Neuronal stem cell (in vitro differentiated cells): ENCODE measurements at regions not wholly inside any gene's neighbourhood (a gene's known extent, or its start where the extent isn't known, plus 50 kb on each side); places are given as distances from the start of the nearest gene placed in this dataset.
"Not testable (repeated sequence)": the region's sequence is repeated elsewhere in the genome, so short reads cannot be mapped to it uniquely, and the experiment has no call there.

Experiments
- DNase-seq: peaks from one replicate; pipeline ENCODE4 v3.0.0-alpha.2; 2013; ENCODE audit warnings: low spot score
- H2AFZ ChIP-seq: one replicate; pipeline ENCODE4 v1.6.1; 2013; ENCODE audit warnings: mild to moderate bottlenecking, low read length, inconsistent platforms
- H2AK5ac ChIP-seq: 2 replicates; pipeline ENCODE4 v1.6.1; 2013; ENCODE audit warnings: low read depth, mild to moderate bottlenecking, inconsistent platforms, low read length, moderate library complexity, mixed read lengths
- H2BK120ac ChIP-seq: 2 replicates; pipeline ENCODE4 v1.6.1; 2013; ENCODE audit warnings: low read depth, mild to moderate bottlenecking, inconsistent platforms, low read length, moderate library complexity, mixed read lengths
- H2BK12ac ChIP-seq: one replicate; pipeline ENCODE4 v1.6.1; 2013; ENCODE audit warnings: low read length, inconsistent platforms
- H2BK15ac ChIP-seq: 2 replicates; pipeline ENCODE4 v1.6.1; 2013; ENCODE audit warnings: mild to moderate bottlenecking, low read length, inconsistent platforms, mixed read lengths
- H2BK5ac ChIP-seq: one replicate; pipeline ENCODE4 v1.6.1; 2013; ENCODE audit warnings: inconsistent platforms, mild to moderate bottlenecking, low read length, moderate library complexity
- H3K14ac ChIP-seq: one replicate; pipeline ENCODE4 v1.6.1; 2013; ENCODE audit warnings: low read length, inconsistent platforms
- H3K18ac ChIP-seq: 2 replicates; pipeline ENCODE4 v1.6.1; 2013; ENCODE audit warnings: low read length, inconsistent platforms
- H3K23ac ChIP-seq: 2 replicates; pipeline ENCODE4 v1.6.1; 2013; ENCODE audit warnings: low read depth, mild to moderate bottlenecking, mixed read lengths, low read length, inconsistent platforms; ENCODE audit not compliant: poor library complexity
- H3K27ac ChIP-seq: replicated peaks from 3 replicates; pipeline ENCODE4 v1.5.1; 2013; ENCODE audit warnings: low read length, inconsistent platforms
- H3K27me3 ChIP-seq, 3 experiments: 2 replicates each; pipeline ENCODE4 v1.6.1; 2013; ENCODE audit warnings: low read length in 3 of 3, mild to moderate bottlenecking in 2 of 3, inconsistent platforms in 1 of 3, low read depth in 1 of 3, mixed read lengths in 1 of 3, moderate library complexity in 1 of 3; ENCODE audit not compliant: control insufficient read depth in 3 of 3, insufficient read depth in 3 of 3
- H3K36me3 ChIP-seq, 2 donors: replicated peaks in 1 of 2; 2 replicates each; pipeline ENCODE4 v1.6.1; 2013; ENCODE audit warnings: low read length in 2 of 2; ENCODE audit not compliant: control insufficient read depth in 2 of 2, insufficient read depth in 2 of 2
- H3K4ac ChIP-seq: 2 replicates; pipeline ENCODE4 v1.6.1; 2013; ENCODE audit warnings: inconsistent platforms, mild to moderate bottlenecking, low read length, moderate library complexity
- H3K4me1 ChIP-seq, 2 donors: 1 replicate in 1 of 2; 2 replicates in 1 of 2; pipeline ENCODE4 v1.6.1; 2013; ENCODE audit warnings: low read length in 2 of 2, low read depth in 1 of 2; ENCODE audit not compliant: control insufficient read depth in 2 of 2, insufficient read depth in 1 of 2
- H3K4me2 ChIP-seq: one replicate; pipeline ENCODE4 v1.6.1; 2013; ENCODE audit warnings: mild to moderate bottlenecking, low read length, inconsistent platforms; ENCODE audit not compliant: insufficient read depth, poor library complexity, severe bottlenecking
- H3K4me3 ChIP-seq, 2 donors: 2 replicates each; pipeline ENCODE4 v1.5.1; 2013; ENCODE audit warnings: low read length in 2 of 2, mild to moderate bottlenecking in 2 of 2, inconsistent platforms in 1 of 2, moderate library complexity in 1 of 2
- H3K79me1 ChIP-seq: one replicate; pipeline ENCODE4 v1.6.1; 2013; ENCODE audit warnings: low read depth, mild to moderate bottlenecking, inconsistent platforms, low read length, moderate library complexity
- H3K9ac ChIP-seq: one replicate; pipeline ENCODE4 v1.6.1; 2013; ENCODE audit warnings: mild to moderate bottlenecking, low read depth, low read length, inconsistent platforms; ENCODE audit not compliant: poor library complexity
- H3K9me3 ChIP-seq, 2 donors: replicated peaks in 1 of 2; 2 replicates each; pipeline versions ENCODE3 to v1.6.1; 2013; ENCODE audit warnings: low read length in 2 of 2, mild to moderate bottlenecking in 2 of 2, inconsistent platforms in 1 of 2, low read depth in 1 of 2, mixed read lengths in 1 of 2, moderate library complexity in 1 of 2; ENCODE audit not compliant: control insufficient read depth in 2 of 2, insufficient read depth in 1 of 2
- H4K8ac ChIP-seq: one replicate; pipeline ENCODE4 v1.6.1; 2013; ENCODE audit warnings: low read depth, mild to moderate bottlenecking, inconsistent platforms, low read length, moderate library complexity
- H4K91ac ChIP-seq: one replicate; pipeline ENCODE4 v1.6.1; 2013; ENCODE audit warnings: low read length, low read depth, mild to moderate bottlenecking, inconsistent platforms; ENCODE audit not compliant: poor library complexity
- WGBS, 2 donors: extraction: QIAGEN DNeasy Blood & Tissue Kit; methylation state at CpG; one replicate each; pipeline ENCODE4 v1.1.7; 2013; ENCODE audit warnings: missing lambda C conversion rate in 2 of 2, mixed read lengths in 1 of 2; ENCODE audit not compliant: insufficient read length in 2 of 2, insufficient replicate concordance in 1 of 2; ENCODE audit errors: extremely low coverage in 2 of 2; 5-methylcytosine and 5-hydroxymethylcytosine counted together

DNA sequence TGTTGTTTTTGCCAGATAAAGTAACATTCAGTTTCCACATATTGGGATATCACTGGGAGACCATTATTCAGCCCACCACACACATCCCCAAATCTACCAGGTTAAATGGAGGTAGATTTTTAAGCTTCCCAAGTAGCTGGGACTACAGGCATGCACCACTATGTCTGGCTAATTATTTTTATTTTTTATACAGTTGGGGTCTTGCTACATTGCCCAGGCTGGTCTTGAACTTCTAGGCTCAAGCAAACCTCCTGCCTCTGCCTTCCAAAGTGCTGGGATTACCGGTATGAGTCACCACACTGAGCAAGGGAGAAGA lies 96.6 kb upstream of the CHD2 start:
- WGBS, 2 donors, result no CpG with 5 or more reads among the region's 1 CpG
- Histone ChIP-seq H3K4me3 (no peak overlapping the region), H3K36me3 (no peaks in the 10 kb centered on the region), H3K27ac (no peak overlapping the region), H3K4me2 (no peak overlapping the region), H2BK5ac (no peak overlapping the region), H2AK5ac (no peak overlapping the region), H3K4ac (no peak overlapping the region), H2BK12ac (no peak overlapping the region), H3K4me1 (peaks cover 0 to 2% of the 10 kb centered on the region in 2 donors), H4K91ac (no peak overlapping the region), H2BK120ac (no peak overlapping the region), H3K23ac (no peak overlapping the region), H3K9ac (no peak overlapping the region), H3K9me3 (peaks cover 0 to 10% of the 10 kb centered on the region in 2 donors), H3K27me3 (no peaks in the 10 kb centered on the region), H4K8ac (no peak overlapping the region), H3K14ac (no peak overlapping the region), H3K79me1 (no peaks in the 10 kb centered on the region), H2AFZ (no peak overlapping the region), H3K18ac (no peak overlapping the region), H2BK15ac (no peak overlapping the region)
- DNase-seq, result no peak

DNA sequence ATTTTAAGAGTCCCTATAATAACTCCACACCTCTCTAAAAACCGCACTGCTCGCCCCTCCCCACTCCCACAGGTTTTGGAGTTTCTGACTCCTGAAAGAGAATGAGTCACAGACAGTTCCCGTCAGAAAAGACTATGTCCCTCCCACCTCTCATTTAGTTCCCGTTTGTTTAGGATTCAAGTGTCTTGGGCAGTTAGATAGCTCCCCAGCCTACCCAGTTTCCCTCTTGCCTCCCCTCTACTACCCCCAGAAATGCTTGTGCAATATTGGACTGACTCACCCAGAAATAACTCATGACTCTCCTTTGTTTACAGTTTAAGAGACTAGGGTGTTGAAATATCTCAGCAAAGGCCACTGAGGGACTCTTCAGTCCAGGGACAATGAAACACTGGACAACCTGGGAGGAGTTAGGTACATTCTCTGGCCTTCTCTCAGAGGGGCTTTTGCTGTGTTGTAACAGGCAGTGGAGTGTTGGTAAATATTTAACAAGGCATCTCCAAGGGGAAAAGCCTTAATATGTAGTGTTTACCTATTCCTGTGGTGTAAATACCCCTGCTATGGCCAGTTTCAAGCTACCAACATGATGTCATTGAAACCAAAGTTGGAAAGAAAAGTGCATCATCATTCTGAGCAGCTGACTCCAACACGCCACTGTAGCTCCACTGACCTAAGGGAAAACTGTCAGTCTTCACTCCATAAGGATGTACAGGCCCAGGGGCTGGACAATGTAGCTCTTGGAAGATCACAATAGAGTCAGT lies 96.1 kb upstream of the CHD2 start:
- no peak overlapping the region for H3K27ac ChIP-seq
- DNase-seq, result no peak

DNA sequence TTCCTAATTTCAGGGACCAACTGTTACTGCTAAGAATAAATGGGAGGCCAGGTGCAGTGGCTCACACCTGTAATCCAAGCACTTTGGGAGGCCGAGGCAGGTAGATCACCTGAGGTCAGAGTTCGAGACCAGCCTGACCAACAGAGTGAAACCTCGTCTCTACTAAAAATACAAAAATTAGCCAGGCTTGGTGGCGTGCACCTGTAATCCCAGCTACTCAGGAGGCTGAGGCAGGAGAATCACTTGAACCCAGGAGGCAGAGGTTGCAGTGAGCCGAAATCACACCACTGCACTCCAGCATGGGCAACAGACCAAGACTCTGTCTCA lies 95.6 kb upstream of the CHD2 start:
- not testable (repeated sequence) for H3K27ac ChIP-seq, H3K4ac ChIP-seq, H4K8ac ChIP-seq, DNase-seq, H2BK12ac ChIP-seq, H2AK5ac ChIP-seq, H3K4me3 ChIP-seq, H2BK5ac ChIP-seq, H3K14ac ChIP-seq, H2AFZ ChIP-seq, H3K23ac ChIP-seq, H2BK120ac ChIP-seq, H3K27me3 ChIP-seq, H3K36me3 ChIP-seq, H3K4me2 ChIP-seq, H3K4me1 ChIP-seq, H2BK15ac ChIP-seq, H3K18ac ChIP-seq, H4K91ac ChIP-seq, H3K79me1 ChIP-seq, H3K9ac ChIP-seq
- no CpG with 5 or more reads among the region's 5 CpGs for WGBS, 2 donors
- H3K9me3 ChIP-seq, result peaks cover 0 to 10% of the 10 kb centered on the region in 2 donors

More for the DNA sequence above, 96.1 kb upstream of the CHD2 start:
- Histone ChIP-seq H3K14ac (no peak overlapping the region), H4K91ac (no peak overlapping the region), H2BK120ac (no peak overlapping the region), H3K9ac (no peak overlapping the region), H3K27me3 (no peaks in the 10 kb centered on the region), H3K4me3 (no peak overlapping the region), H2AK5ac (no peak overlapping the region), H2AFZ (peak overlapping the region; percentile 42), H3K79me1 (no peaks in the 10 kb centered on the region), H3K9me3 (peaks cover 0 to 10% of the 10 kb centered on the region in 2 donors), H2BK12ac (no peak overlapping the region), H3K4me1 (peaks cover 0 to 2% of the 10 kb centered on the region in 2 donors), H4K8ac (no peak overlapping the region), H3K18ac (no peak overlapping the region), H3K36me3 (no peaks in the 10 kb centered on the region), H3K23ac (no peak overlapping the region), H3K4ac (no peak overlapping the region), H3K4me2 (no peak overlapping the region), H2BK15ac (no peak overlapping the region), H2BK5ac (no peak overlapping the region)
- WGBS, 2 donors, result no CpG with 5 or more reads among the region's 5 CpGs

DNA sequence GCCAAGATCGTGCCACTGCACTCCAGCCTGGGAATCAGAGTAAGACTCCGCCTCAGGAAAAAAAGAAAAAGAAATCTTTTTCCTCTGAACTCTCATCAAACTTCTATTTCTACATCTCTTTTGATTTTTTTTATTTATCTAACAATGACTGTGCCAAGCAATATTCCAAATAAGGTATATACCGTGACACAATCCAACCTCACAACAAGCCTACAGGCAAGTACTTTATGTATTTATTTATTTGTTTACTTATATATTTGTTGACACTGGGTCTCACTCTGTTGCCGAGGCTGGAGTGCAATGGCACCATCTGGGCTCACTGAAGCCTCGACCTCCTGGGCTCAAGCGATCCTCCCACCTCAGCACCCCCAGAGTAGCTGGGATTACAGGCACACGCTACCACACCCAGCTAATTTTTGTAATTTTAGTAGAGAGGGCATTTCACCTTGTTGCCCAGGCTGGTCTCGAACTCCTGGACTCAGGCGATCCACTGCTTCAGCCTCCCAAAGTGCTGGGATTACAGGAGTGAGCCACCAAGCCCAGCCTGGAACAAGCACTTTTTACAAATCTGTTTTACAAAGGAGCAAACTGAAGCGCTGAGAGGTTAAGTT lies 94.9 kb upstream of the CHD2 start:
- Histone ChIP-seq H3K9ac (no peak overlapping the region), H3K79me1 (no peaks in the 10 kb centered on the region), H2BK12ac (no peak overlapping the region), H4K8ac (no peak overlapping the region), H3K4me3 (no peak overlapping the region), H3K27ac (no peak overlapping the region), H3K4me1 (peaks cover 0 to 4% of the 10 kb centered on the region in 2 donors), H4K91ac (no peak overlapping the region), H3K27me3 (no peaks in the 10 kb centered on the region), H3K36me3 (no peaks in the 10 kb centered on the region), H2BK120ac (no peak overlapping the region), H2AK5ac (no peak overlapping the region), H3K14ac (no peak overlapping the region), H2BK15ac (no peak overlapping the region), H3K4me2 (no peak overlapping the region), H2AFZ (no peak overlapping the region), H3K4ac (no peak overlapping the region), H2BK5ac (no peak overlapping the region), H3K18ac (no peak overlapping the region), H3K9me3 (peaks cover 0 to 10% of the 10 kb centered on the region in 2 donors), H3K23ac (no peak overlapping the region)
- no CpG with 5 or more reads among the region's 10 CpGs for WGBS, 2 donors
- no peak for DNase-seq
